HG02610 (cell line): ENCODE measurements at regions not wholly inside any gene's neighbourhood (a gene's known extent, or its start where the extent isn't known, plus 50 kb on each side); places are given as distances from the start of the nearest gene placed in this dataset.
"Not testable (repeated sequence)": the region's sequence is repeated elsewhere in the genome, so short reads cannot be mapped to it uniquely, and the experiment has no call there.

ENCODE experiments used
- ATAC-seq: cut with Tn5 transposase; IDR thresholded peaks from one replicate; pipeline ENCODE4 v1.9.1; 2021; ENCODE audit warnings: mild to moderate bottlenecking, moderate library complexity; ENCODE audit not compliant: unreplicated experiment

DNA sequence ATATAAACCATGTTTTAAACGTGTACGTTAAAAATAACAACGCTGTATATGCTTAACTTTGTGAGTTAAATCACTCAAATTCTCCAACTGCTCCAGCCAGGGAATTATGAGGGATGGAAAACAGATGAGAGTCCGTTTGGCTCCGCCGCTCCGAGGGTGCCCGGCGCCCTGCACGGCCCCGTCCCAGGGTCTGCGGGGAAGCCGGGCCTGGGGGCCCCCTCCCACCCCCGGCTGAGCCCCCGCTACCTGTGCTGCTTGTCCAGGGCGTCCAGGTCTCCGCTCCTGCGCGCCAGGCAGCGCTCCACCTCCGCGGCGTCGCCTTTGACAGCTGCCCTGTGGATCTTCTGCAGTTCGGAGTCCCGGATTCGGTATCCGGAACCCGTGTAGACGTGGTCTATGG lies 415.5 kb downstream of the FOXD4L4 start:
- not testable (repeated sequence) for ATAC-seq

DNA sequence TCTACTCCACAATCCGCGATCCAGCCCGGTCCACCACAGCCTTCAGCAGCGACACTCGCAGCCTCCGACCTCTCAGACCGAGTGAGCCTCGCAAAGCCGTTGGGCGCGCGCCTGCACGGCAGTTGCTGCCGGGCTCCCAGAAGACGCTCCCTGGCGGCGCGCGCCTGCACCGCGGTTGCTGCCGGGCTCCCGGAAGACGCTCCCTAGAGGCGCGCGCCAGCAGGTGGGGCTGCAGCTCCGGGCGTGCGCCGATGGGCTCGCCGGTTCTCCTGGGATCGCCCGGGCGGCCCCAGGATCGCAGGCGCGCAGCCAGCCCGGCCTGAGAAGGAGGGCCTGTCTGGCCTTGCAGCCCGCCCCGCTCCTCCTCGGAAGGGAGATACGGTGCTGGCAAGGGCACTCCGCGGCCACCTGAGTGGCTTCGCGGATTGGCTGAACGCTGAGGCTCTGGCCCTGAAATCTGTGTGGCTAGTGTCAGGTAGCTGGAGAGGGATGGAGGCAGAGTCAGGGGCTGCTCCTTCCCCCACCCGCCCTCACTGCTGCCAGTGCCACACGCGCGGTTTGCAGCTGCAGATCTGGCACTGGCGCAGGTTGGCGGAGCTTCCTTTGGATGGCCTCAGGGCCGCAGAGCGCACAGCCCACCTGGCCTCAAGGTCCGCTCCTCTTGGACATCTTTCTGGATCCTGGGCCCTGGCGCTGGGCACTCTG lies 416.2 kb downstream of the FOXD4L4 start:
- ATAC-seq = peak; percentile 98

- not testable (repeated sequence) for ATAC-seq
These were observed 417.2 kb downstream of the FOXD4L4 start for GRCh38 chr9:66153971-66154691.

DNA sequence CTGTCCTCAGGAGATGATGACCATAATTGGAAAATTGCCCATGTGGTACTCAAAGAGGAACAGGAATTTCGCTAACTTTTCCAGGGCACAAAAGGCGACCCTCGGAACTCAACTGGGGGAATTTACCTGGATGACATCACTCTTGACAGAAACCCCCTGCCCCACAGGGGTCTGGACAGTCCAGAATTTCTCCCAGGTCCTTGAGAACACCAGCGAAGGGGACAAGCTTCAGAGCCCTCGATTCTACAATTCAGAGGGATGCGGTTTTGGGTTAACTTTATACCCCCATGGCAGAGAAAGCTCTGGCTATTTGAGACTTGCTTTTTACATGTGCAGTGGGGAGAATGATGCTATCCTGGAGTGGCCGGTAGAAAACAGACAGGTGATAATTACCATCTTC lies 445.4 kb downstream of the FOXD4L4 start:
- not testable (repeated sequence) for ATAC-seq

DNA sequence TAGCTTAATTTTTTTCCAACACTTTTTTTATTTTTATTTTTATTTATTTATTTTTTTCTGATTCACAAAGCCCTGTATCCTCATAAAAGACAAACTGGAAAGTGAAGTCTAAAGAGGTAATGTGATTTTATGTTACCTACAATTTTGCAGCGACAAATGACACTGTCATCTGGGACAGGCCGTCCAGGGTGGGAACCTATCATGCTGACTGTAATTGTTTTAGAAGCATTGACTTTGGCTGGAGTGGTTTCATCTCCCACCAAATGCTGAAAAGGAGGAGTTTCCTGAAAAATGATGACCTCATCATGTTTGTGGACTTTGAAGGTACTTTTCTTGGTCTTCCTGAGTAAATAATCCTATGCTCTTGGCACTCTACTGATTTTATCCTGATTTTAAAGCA lies 446.7 kb downstream of the FOXD4L4 start:
- ATAC-seq = not testable (repeated sequence)

- not testable (repeated sequence) for ATAC-seq
These were observed 460.3 kb downstream of the FOXD4L4 start for GRCh38 chr9:66197199-66197598.

GRCh38 chr9:66198421-66198820 lies 461.5 kb downstream of the FOXD4L4 start:
- ATAC-seq = not testable (repeated sequence)

DNA sequence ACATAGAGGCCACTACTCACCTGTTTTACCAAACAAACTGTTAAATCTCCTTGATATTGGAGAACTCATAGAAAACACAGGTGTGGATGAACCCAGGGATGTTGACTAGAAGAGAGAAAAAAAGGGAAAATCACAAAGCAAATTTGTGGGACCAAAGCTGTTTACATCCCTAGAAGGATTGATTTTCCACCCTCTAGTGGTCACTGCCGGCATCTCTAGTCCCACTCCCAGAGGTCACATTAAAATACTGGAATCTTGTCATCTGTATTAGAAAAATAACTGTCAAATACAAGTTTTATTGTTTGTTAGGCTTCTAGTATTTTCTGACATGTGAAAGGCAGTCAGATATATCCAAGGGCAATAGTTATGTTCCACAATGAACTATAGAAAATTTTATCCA lies 469.7 kb downstream of the FOXD4L4 start:
- peak; percentile 55 for ATAC-seq

GRCh38 chr9:66207914-66208313 lies 471.0 kb downstream of the FOXD4L4 start:
- ATAC-seq = not testable (repeated sequence)

DNA sequence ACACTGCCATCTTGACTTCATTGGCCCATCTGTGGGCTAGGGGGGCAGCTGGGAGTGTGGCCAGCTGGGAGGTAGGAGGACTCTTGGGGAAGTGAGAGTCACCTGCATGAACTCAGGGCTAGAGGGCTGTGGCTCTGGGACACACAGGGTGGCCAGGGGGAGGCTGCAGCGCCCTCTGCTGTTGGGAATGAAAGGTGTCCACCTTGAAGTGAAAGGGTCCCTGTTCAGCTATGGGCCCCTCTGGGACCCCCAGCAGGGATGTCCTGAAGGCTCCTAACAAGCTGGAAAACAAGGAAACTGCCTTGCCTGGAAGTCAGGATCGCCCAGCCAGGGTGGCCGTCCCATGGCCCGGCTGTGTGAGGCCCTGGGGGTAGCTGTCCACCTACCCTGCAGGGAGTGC lies 507.8 kb downstream of the FOXD4L4 start:
- ATAC-seq = not testable (repeated sequence)

- ATAC-seq = not testable (repeated sequence)
These were observed 508.5 kb downstream of the FOXD4L4 start for GRCh38 chr9:66245481-66245880.

- ATAC-seq = not testable (repeated sequence)
These were observed 520.6 kb downstream of the FOXD4L4 start for GRCh38 chr9:66257581-66257980.

- ATAC-seq = not testable (repeated sequence)
These were observed 524.6 kb downstream of the FOXD4L4 start for GRCh38 chr9:66261576-66261975.

DNA sequence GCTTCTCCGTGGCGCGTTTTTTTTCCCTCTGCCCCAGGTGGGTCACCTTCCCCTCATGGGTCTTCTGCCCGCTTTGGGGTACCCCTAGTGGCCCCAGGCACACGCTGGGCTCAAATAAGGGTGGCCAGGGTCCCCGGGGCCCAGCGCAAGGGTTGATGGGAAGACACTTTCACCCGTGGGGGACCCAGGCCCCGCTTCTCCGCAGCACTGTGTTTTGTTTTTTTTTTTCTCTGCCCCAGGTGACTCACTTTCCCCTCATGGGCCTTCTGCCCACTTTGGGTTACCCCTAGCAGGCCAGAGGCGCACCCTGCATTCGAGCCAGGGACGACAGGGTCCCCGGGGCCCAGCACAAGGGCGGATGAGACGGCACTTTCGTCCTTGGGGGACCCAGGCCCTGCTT lies 526.7 kb downstream of the FOXD4L4 start:
- not testable (repeated sequence) for ATAC-seq

- not testable (repeated sequence) for ATAC-seq
These were observed 527.8 kb downstream of the FOXD4L4 start for GRCh38 chr9:66264786-66265185.

- not testable (repeated sequence) for ATAC-seq
These were observed 529.3 kb downstream of the FOXD4L4 start for GRCh38 chr9:66266202-66266601.

DNA sequence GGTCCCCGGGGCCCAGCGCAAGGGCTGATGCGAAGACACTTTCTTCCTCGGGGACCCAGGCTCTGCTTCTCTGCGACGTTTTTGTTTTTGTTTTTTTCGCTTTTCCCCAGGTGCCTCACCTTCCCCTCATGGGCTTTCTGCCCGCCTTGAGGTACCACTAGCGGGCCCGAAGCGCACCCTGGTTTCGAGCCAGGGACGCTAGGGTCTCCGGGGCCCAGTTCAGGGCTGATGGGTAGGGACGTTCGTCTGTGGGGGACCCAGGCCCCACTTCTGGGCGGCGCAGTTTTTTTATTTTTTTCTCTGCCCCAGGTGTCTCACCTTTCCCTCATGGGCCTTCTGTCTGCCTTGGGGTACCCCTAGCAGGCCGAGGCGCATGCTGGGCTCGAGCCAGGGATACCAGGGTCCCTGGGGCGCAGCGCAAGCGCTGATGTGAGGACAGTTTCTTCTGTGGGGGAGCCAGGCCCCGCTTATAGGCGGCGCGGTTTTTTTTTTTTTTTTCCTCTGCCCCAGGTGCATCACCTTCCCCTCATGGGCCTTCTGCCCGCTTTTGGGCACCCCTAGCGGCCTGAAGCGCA lies 530.0 kb downstream of the FOXD4L4 start:
- not testable (repeated sequence) for ATAC-seq

DNA sequence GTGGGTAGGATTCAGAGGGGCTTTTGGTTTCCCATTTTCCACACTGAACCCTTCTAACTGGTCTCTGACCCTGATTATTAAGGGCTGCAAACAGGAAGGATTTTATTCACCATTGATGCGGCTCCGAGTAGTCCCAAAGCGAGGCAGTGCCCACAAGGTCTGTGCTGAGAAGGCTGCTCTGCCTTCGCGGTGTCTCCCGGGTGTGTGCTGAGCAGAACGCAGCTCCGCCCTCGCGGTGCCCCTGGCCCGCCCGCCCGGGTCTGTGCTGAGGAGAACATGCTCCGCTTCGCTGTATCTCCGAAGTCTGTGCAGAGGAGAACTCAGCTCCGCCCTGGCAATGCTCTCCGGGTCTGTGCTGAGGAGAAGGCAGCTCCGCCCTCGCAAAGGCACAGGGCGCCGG lies 530.7 kb downstream of the FOXD4L4 start:
- not testable (repeated sequence) for ATAC-seq

- not testable (repeated sequence) for ATAC-seq
These were observed 532.1 kb downstream of the FOXD4L4 start for GRCh38 chr9:66269024-66269423.

- ATAC-seq = not testable (repeated sequence)
These were observed 532.8 kb downstream of the FOXD4L4 start for GRCh38 chr9:66269783-66270182.

GRCh38 chr9:66278809-66279208 lies 541.9 kb downstream of the FOXD4L4 start:
- not testable (repeated sequence) for ATAC-seq
